Fibroblast of skin of abdomen (primary cell): ENCODE measurements at regions not wholly inside any gene's neighbourhood (a gene's known extent, or its start where the extent isn't known, plus 50 kb on each side); places are given as distances from the start of the nearest gene placed in this dataset.

Experiments
- DNase-seq: peaks from one replicate; pipeline ENCODE4 v3.0.0-alpha.2; 2013

- DNase-seq, result peak; percentile 61
These were observed 224.4 kb upstream of the GALNT17 start for GRCh38 chr7:70907259-70908247.

DNA sequence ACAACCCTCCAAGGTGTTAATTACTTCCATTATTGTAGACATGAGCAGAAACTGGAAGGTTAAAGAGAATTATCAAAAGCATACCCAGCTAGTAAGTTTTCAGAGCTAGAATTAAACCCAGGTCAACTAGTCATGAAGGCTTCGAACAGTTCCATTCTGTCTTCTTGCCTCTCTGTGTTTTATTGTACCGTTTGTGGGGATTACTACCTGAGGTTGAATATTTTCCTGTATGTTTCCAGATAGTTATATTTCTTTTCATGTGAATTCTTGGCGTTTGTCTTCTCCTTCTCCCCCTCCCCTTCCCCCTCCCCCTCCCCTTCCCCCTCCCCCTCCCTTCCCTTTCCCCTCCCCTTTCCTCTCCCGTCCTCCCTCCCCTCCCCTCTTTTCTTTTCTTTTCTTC is 218.0 kb upstream of the GALNT17 start:
- no peak for DNase-seq

GRCh38 chr7:70915067-70915466 is 216.9 kb upstream of the GALNT17 start:
- DNase-seq, result no peak

GRCh38 chr7:70919481-70920073 is 212.4 kb upstream of the GALNT17 start:
- no peak for DNase-seq

DNA sequence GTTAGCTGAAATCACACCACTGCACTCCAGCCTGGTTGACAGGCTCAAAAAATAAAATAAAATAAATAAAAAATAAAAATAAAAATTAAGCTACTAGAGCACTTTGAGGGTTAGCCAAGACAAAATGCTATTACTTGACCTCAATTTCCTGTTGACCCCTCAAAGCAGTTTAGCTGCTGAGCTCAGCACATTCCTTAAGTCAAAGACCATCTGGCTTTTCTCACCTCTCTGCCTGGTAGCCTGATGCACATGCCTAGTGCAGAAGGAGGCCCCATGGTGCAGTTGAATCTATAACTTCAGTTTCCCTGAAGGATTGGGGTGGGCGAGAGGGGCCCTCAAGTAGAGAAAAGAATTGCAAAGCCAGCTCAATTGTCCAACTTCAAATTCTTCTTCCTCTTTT is 211.1 kb upstream of the GALNT17 start:
- DNase-seq, result peak; percentile 13

- peak; percentile 59 for DNase-seq
These were observed 208.6 kb upstream of the GALNT17 start for GRCh38 chr7:70923181-70923845.

DNA sequence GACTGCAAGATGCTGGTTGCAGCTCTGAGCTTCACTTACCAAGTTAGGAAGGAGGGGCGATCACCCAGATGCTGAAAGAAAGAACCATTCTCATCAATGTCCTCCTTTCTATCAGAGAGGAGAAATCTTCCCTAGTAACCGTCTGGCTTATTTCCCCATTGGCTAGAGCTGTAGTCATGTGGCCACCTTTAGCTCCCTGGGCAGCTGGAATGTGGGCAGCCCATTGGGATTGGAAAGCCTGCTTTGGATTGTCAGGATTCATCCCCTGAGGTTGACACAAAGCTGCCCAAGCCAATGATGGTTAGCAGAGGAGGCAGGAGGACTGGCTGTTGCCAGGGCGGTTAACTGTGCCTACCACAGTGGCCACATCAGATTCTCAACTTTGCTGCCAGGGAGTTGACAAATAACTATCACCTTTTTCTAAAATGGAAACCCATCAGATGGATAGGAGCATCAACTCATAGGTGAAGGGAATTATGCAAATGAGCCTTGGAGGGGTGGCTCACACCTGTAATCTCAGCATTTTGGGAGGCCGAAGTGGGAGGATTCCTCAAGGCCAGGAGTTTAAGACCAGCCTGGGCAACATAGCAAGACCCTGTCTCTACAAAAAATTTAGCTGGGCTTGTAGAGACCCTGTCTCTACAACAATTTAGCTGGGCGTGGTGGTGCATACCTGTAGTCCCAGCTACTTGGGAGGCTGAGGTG is 206.4 kb upstream of the GALNT17 start:
- DNase-seq, result no peak

DNA sequence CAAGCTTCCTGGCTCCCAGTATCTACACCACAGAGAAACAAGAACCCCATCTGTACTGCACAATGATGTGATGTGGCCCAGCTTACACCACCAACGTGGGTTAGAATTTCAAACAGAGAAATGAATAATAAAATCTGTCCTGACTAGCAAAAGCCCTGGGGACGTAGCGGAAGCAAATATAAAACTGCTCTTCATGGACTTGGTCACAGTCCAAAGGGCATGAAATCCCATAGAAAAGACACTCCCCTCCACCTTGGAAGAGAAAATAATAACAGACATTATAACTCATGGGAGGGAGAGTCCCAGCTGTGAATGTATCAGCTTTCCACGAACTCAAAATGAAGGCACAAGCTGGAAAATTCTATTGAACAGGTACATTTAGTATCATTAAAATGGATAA is 205.3 kb upstream of the GALNT17 start:
- DNase-seq, result no peak

DNA sequence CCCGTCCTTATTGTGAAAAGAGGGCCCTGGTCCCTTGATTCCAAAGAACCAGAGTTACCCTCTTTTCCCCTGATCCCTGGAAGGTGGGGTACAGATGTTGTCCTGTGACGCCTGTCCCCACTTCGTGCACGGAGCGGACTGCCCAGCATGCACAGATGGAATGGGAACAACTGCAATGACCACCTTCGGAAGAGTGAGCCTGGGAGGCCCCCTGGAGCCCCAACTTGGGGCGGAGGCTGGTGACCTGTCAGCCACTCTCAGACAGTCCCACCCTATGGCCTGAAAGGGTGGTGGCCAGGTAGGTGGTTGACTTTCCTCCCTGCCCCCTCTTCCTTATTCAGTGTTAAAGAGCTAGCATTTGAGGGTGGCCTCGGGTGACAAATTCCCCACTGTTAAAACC is 196.6 kb upstream of the GALNT17 start:
- DNase-seq, result no peak

DNA sequence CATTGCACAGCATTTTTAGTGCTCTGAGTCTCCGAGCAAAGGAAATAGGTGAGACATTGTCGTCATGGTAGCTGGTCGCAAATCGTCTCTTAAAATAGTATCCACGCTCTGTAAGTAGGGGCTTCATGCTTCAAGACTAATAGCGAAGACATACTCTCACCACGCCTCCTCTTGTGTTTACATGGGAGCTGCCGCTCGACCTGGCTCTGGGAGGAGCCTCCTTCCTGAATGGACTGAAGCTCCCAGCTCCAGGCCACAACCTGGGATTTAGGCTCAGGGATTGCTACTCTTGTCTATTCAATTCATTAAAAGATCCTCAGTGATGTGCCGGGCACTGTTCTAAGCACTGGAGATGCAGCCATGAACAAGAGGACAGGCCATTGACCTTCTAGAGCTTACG is 196.1 kb upstream of the GALNT17 start:
- no peak for DNase-seq

- DNase-seq, result no peak
These were observed 194.5 kb upstream of the GALNT17 start for GRCh38 chr7:70937424-70937823.

DNA sequence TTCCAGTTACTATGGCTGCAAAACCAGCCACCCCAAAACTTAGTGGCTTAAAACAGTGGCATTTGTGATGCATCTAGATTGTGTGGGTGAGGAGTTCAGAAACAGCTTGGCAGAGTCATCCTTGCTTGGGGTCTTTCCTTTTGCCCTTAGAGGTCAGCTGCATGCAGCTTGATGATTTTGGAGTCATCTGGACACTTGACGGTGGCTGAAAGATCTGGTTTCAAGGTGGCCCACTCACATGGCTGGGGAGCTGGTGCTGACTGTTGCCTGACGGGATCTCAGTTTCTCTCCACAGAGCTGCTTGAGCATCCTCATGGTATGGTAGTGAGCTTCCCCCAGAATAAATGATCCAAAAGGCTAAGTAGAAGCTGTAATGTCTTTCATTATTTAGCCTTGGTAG is 191.3 kb upstream of the GALNT17 start:
- DNase-seq, result no peak

DNA sequence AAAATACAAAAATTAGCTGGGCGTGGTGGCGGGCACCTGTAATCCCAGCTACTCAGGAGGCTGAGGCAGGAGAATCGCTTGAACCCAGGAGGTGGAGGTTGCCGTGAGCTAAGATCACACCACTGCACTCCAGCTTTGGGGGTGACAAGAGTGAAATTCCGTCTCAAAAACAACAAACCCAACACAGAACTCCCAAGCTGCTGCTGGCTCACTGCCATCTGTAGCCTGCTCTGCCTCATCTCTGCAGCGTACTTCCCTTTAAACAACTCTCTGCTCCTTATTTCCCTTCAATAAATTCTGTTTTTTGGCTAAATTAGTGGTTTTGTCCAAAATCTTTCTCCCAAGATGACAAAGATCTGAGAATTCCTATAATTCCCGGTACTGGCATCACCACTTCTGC is 189.2 kb upstream of the GALNT17 start:
- no peak for DNase-seq

DNA sequence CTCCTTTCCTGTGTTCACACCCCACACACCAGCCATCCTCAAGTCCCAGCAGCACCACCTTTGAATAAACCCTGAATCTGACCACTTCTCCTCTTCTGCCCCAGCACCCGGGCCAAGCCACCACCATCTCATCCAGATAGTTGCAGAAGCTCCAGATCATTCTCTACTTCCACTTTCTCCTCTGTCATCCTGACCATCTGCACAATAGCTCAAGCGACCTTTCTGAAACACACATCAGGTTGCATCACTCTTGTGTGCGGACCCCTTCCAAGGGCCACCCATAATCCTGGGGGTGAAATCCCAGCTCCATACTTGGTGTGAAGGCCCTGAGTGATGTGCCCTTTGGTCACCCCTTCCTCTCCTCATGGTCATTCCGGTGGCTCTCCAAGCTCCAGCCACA is 187.4 kb upstream of the GALNT17 start:
- no peak for DNase-seq

- no peak for DNase-seq
These were observed 184.8 kb upstream of the GALNT17 start for GRCh38 chr7:70947181-70947580.

DNA sequence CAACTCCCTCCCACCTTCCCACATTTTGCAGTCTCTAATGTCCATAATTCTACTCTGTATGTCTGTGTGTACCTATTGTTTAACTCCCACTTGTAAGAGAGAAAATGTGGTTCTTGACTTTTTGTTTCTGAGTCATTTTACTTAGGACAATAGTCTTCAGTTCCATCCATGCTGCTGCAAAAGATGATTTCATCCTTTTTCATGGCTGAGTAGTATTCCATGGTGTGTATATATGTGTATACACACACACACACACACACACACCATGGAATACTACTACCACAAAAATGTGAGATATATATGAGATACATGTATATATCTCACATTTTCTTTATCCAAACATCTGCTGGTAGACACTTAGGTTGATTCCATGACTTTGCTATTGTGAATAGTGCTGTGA is 182.1 kb upstream of the GALNT17 start:
- DNase-seq, result no peak

DNA sequence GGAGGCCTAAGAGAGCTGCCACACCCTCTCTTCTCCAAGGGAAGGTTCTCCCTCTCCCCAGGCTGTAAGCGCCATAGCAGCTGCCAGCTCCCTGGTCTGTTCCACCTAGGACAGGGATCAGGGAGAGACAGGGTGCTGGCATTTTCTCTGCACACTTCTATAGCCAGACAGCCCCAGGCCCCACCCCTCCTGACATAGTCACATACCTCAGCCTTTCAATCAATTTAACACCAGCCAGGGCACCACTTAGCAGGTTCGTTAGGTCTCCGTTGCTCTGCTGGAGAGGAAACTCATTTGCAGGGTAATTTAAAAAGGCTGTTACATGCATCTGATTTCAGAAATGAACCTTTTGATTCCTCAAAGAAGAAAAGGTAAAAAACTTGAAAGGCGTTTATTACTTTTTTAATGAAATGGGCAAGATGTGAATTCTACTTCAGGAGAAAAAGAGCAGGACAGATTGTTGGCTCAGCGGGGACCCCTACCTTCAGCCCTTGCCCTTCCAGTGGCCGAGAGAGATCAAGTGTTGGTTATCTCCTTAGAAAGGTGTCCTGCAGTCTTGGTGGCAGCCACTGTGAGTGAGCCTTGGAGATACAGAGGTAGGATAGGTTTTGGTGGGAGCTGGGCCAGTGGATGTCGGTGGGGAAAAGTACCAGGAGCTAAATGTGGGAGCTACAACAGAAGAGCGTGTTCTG is 180.5 kb upstream of the GALNT17 start:
- DNase-seq, result no peak

- no peak for DNase-seq
These were observed 179.6 kb upstream of the GALNT17 start for GRCh38 chr7:70952311-70952710.

DNA sequence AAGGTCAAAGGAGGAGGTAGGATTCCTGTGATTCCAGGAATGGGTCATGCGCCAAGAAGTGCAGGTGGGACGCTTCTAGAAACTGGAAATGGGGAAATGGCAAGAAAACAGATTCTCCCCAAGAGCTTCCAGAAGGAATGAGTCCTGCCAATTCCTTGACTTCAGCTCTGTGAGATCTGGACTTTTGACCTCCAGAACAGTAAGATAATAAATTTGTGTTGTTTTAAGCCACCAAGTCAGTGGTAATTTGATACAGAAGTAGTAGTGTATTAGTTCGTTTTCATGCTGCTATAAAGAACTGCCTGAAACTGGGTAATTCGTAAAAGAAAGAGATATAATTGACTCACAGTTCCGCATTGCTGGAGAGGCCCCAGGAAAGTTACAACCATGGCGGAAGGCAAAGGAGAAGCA is 178.6 kb upstream of the GALNT17 start:
- no peak for DNase-seq

DNA sequence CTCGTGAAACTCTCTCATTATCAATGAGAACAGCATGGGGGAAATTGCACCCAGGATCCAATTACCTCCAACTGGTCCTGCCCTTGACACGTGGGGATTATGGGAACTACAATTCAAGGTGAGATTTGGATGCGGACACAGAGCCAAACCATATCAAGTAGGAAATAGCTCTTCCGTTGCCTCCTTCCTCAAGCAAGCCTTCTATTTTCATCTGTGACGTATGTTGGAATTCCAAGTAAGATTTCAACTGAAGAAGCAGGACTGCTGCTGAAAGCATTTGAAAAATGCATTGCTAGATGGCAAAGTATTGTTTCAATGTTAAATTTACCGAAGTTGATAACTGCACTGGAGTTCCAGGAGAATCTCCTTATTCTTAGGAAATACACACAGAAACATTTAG is 178.1 kb upstream of the GALNT17 start:
- DNase-seq, result no peak

- no peak for DNase-seq
These were observed 159.3 kb upstream of the GALNT17 start for GRCh38 chr7:70972693-70973092.

DNA sequence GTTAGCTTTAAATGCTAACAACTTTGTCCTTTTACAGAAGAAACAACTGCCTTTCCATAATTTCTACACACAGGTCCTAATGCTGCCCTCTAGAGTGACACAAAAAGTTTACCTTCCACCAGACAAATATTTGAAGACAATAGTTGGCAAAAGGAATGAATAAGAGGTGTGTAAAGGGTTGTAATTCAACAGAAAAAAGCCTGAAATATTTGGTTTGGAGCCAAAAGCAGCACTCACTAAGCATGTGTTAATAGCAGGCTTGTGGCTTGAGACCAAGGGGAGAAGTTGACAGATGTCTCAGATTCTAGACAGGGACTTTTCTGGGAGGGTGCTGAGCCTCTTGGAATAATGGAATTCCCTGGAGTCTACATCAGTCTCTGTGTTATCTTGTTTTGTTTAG is 156.2 kb upstream of the GALNT17 start:
- DNase-seq, result no peak
